ENCODE measurements at regions not wholly inside any gene's neighbourhood (a gene's known extent, or its start where the extent isn't known, plus 50 kb on each side); places are given as distances from the start of the nearest gene placed in this dataset.
A peak's percentile ranks its signal among the peaks of the same experiment; 100 is the strongest.

DNA sequence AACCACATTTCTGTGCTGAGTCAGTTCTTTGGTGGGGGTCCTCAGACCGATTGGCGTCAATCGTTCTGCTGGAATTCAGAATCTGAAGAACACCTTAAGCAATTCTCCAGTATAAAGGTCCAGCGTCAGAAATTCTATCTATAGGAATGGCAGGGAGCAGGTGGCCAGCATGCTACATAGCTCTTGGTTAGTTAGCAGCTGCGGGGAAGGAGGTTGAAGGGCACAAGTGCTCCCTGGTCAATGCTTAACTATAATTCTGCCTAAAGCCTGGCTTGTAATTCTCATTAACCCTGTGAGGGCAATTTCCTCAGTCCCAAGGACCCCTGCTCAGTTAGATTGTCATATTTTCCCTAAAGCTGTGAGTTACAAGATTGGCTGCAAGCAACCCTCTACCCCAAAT lies 54.3 kb upstream of the GALNT2 start:
- TF ChIP-seq, protein P1, sequence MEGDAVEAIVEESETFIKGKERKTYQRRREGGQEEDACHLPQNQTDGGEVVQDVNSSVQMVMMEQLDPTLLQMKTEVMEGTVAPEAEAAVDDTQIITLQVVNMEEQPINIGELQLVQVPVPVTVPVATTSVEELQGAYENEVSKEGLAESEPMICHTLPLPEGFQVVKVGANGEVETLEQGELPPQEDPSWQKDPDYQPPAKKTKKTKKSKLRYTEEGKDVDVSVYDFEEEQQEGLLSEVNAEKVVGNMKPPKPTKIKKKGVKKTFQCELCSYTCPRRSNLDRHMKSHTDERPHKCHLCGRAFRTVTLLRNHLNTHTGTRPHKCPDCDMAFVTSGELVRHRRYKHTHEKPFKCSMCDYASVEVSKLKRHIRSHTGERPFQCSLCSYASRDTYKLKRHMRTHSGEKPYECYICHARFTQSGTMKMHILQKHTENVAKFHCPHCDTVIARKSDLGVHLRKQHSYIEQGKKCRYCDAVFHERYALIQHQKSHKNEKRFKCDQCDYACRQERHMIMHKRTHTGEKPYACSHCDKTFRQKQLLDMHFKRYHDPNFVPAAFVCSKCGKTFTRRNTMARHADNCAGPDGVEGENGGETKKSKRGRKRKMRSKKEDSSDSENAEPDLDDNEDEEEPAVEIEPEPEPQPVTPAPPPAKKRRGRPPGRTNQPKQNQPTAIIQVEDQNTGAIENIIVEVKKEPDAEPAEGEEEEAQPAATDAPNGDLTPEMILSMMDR (IDR thresholded peaks at IDR 0.05; ENCODE audit: low read depth, low read length, missing input control): no peak
- TF ChIP-seq FOXA1 (IDR thresholded peaks at IDR 0.05) (no peak), HNF4A (conservative IDR thresholded peaks at IDR 0.05) (no peak), SP1 (IDR thresholded peaks at IDR 0.05) (peak; percentile 47), GABPA (IDR thresholded peaks at IDR 0.05 in 1 of 2, conservative IDR thresholded peaks at IDR 0.05 in 1 of 2) (no peak)
- TF ChIP-seq, protein P2, sequence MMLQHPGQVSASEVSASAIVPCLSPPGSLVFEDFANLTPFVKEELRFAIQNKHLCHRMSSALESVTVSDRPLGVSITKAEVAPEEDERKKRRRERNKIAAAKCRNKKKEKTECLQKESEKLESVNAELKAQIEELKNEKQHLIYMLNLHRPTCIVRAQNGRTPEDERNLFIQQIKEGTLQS (IDR thresholded peaks at IDR 0.05): no peak
- TF ChIP-seq, protein P3, sequence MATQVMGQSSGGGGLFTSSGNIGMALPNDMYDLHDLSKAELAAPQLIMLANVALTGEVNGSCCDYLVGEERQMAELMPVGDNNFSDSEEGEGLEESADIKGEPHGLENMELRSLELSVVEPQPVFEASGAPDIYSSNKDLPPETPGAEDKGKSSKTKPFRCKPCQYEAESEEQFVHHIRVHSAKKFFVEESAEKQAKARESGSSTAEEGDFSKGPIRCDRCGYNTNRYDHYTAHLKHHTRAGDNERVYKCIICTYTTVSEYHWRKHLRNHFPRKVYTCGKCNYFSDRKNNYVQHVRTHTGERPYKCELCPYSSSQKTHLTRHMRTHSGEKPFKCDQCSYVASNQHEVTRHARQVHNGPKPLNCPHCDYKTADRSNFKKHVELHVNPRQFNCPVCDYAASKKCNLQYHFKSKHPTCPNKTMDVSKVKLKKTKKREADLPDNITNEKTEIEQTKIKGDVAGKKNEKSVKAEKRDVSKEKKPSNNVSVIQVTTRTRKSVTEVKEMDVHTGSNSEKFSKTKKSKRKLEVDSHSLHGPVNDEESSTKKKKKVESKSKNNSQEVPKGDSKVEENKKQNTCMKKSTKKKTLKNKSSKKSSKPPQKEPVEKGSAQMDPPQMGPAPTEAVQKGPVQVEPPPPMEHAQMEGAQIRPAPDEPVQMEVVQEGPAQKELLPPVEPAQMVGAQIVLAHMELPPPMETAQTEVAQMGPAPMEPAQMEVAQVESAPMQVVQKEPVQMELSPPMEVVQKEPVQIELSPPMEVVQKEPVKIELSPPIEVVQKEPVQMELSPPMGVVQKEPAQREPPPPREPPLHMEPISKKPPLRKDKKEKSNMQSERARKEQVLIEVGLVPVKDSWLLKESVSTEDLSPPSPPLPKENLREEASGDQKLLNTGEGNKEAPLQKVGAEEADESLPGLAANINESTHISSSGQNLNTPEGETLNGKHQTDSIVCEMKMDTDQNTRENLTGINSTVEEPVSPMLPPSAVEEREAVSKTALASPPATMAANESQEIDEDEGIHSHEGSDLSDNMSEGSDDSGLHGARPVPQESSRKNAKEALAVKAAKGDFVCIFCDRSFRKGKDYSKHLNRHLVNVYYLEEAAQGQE (IDR thresholded peaks at IDR 0.05): no peak

Measured in liver (tissue), 3 donors.